HG03064 (cell line): ENCODE measurements at regions not wholly inside any gene's neighbourhood (a gene's known extent, or its start where the extent isn't known, plus 50 kb on each side); places are given as distances from the start of the nearest gene placed in this dataset.

Experiments
- ATAC-seq: cut with Tn5 transposase; IDR thresholded peaks from one replicate; pipeline ENCODE4 v1.9.1; 2021; ENCODE audit warnings: low read depth; ENCODE audit not compliant: unreplicated experiment

DNA sequence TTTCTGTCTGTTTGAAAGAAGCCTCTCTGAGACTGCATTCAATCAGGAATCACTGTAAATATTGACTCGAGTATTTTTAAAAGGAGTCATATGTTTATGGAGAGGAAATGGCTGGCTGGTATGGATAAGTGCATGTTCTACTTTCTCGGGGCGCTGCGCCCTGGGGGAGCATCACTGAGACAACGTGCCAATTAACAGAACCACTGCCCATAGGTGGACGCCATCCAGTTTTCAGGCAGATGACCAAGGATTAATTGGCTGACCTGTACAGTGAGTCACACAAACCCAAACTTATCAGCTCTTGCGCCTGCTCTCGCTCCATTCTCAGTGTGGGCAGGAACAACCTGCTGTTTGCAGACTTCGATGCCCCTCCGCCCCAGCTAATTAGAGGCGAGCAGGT is 571.2 kb downstream of the QKI start:
- ATAC-seq = no peak

DNA sequence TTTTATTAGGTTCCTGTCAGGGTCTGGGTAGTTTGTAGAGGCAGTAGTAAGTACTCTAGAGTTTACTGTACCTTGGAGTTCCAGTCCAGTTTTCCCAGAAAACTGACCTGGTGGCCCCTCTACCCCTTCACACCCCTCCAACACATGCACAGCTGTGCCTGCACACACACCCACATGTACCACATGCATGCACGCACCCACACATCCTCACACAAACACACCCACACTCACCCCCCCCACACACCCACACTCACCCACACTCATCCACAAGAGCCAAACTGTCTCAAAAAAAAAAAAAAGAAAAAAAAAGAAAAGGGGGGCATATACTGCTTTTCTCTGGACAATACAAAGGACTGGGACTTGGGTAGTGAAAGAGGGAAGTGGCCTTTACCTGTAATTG is 570.5 kb downstream of the QKI start:
- ATAC-seq = no peak

DNA sequence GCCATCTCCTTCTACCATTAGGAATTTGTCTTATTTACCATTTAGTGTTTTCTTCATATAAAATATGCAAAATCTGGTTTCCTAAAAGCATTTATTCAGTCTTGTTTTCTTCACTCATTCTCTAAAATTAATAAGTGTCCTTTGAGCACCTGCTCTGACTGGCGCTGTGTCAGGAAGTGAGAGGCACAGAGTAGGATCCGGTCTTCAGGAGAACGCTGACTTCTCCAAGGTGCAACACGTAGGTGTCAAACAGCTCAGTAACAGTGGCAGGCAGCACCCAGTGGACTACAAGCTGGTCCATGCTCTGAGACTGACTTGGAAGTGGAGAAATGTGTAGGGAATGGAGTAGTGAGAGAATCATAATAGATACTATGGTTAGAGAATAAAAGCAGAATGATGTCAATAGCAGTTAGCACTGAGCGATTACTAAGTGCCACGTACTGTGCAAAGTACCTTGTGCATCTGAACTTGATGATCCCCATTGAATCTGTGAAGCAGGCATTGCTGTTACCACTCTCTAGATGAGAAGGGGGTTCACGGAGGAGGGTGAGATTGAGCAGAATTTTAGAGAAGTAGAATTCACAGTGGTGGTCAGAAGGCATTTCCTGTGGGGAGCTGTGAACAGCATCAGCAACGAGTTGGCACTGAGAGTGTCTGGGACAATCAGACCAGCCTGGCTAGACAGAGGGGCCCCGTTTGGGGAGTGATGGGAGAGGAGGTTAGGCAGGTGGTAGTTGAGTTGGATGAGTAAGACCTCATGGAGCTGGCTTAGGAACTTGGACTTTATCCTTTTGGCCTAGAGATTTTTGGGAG is 569.8 kb downstream of the QKI start:
- no peak for ATAC-seq

DNA sequence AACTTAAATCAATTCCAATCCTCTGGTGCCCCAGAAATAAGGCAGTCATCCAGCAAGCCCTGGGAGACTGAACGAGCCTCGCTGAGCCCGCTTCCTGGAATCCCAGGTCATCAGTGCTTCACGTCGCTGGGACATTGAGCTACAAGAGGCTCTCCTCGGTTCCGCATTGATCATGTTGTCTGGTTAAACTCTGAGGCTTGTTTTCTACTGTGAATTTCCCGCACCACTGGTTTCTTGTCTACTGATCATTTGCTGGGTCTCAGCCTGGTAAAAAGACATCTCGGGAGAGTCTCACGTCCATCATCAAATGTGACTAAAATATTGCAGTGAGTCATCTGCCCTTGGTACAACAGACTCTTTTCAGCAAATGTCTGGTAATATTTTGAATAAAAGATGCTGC is 569.2 kb downstream of the QKI start:
- ATAC-seq = no peak

DNA sequence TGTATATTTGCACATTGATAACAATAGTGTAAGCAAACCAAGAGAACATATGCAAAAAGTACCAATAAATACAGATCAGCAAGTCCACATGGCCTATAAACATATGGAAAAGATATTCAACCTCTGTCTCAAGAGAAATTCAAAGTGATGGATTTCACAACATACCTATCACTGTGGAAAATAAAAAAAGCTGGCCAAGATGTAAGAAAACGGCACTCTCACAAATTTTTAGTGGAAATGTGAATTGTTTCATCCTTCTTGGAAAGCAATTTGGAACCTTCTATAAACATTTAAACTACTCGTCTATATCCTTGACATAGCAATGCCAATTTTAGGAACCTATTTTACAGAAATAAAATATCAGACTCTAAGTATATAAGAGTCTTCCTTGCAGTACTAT is 559.8 kb downstream of the QKI start:
- ATAC-seq = no peak

DNA sequence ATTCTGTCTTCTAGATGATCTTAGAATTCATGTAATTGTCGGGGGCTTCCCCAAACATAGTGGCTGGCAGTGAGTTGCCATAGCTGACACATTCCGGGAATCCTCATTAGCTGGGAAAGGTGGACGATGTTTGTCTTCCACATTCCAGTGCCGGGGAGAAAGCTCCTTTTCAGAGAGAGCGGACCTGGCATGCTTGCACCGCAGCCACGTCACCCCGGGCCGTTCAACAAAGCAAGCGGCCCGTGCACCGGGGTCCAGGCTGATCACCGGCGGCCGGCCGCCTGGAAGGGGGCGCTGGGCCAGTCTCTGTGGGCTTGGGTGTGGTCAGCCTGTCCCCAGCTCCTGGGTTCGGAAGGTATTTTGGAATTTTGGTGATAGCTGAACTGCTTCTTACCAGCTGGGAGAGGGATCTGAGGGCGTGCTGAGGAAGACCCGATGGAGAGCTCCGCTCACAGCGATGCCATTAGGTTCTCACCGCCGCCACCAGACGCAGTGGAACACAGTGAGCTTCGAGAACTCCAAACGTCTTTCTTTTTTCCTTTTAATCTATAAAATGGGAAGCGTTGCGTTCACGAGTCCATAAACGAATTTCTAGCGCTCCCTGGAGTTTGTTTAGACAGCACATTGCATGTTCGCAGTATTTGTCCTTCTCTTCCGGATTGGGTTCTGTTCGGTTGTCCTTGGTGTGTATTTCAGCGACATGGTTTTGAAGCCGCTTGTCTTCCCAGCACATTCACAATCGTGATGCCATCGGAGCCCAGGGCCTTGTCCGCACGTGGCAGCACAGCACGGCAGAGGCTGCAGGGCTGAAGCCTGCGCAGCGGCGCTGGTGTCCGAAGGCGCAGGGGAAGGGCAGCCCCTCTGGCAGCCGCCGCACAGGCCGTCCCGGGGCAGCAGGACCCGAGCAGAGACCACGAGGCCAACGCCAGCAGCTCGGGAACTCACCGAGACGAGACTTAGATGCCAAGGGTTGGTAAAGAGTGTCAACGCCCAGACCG is 557.6 kb downstream of the QKI start:
- no peak for ATAC-seq

DNA sequence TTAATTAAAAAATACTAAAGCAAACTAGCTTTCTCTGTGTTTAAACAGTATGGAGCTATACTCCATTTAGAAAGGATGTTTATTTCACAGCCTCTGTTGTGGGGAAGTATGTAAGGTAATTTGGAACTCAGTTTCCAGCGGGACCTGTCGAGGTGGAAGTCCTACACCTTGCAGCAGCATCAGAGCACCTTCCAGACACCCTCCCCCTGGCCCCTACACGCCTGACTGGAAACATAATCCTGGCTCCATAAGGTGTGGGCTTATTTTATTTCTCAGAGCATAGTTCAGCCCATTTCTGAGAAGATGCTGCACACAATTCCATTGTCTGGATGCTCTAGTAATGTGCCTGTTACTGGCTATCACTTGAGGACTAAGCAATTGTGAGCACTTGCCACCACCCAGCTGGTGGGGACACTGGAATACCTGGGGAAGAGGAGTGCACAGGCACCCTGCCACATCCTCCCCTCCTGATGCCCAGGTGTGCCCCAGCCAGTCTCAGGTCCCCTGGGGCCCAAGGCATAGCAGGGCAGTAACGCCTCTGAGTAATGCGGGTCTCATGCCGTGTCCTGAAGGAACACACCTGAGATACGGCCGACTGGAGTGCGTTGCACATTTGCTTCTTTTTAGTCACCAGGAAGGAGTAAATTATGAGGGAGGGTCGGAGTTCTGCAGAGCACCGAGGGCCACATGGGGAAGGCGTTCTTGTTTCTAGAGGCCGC is 556.5 kb downstream of the QKI start:
- ATAC-seq = no peak

DNA sequence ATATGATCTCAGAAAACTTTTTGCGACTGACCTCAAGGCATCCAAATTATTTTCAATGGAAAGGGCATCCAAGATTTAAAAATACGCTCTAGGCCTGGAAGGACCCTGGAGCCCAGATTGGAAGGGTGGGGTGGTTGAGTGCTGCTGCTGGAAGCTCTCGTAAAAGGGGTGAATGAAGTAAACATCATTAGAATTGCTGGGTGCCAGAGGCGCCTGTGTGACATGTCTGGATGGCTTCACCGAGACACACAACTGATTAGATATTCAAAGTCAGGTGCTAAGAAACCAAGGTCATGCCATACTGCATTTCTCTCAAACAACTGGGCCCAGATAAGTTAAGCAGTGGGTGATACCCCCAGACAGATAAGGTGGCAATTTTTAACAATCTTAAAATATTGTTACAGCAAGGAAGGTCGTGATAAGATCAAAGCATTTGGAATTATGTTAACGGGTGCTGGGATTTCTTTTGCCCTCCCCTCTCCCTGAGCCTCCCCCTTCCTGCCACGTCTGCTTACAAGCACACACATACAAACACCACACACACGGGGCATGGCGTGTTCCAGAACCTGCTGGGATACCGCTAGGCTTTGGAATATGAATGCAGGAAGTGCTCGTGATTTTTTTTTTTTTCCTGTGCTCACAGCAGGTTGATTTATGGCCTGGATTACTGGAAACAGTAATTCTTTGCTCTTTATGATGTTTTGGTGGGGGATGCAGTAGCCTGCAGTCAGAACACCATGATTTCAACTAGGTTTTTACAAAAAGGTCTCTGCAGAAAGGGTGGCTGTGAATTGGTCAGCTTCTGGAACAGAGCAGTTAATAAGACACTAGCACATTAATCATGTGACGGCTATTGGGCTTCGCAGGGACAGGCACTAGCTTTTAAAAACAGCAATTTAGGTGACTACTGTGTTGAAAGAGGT is 551.2 kb downstream of the QKI start:
- no peak for ATAC-seq

DNA sequence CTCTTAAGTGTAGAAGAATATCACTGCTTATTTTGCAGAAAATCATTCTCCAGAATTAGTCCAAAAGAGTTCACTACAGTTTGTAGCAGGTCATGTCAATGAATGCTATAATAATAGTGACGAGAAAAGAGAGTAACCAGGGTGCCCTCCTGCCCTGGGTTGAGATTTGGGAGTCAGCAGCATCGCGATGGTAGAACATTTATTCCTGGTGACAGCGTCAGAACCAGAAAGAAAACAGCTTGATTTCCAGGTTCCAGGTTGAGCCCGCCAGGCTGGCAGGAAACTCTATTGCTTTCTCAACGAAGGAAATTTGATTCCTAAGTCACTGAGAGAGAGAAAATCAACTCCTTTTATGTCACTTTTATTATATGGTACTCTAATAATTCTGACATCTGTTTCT is 550.3 kb downstream of the QKI start:
- no peak for ATAC-seq

DNA sequence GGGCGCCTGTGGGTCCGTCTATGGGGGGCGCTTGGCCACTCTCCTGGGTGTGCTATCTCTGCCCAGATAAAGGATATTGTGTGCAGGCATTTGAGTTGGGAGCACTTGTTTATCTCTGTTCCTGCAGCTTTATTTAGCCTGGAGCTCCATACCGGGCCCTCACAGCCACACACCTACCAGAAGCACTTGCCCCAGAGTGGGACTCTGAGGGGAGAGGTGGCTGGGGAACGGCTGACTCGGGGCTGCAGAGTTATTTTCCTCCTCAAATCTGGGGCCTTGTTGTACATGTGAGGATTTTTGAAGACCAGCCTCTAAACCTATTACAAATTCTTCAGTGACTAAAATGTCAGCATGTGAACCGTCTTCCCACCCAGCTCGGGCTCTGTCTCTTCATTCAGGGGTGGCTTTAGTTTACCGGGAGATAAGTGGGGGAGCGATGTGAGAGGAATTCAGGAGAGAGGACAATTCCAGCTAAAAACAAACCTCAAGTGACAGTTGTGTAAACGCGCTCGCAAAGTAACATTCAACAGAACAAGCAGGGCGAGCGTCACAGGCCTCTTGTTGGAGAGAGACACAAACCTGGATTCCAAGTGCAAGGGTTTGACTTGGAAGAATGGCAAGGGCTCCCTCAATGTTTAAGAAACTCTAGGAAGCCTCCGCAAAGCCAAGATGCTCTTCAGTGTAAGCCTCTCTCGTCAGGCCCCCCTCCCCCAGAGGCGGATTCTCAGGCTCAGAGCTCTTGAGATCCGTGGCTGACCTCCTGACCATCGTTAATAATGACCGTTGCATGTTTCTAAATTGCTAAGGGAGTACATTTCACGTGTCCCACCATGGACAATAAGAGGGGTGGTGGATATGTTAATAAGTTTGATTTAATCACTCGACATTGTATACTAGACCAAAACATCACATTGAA is 548.9 kb downstream of the QKI start:
- no peak for ATAC-seq

DNA sequence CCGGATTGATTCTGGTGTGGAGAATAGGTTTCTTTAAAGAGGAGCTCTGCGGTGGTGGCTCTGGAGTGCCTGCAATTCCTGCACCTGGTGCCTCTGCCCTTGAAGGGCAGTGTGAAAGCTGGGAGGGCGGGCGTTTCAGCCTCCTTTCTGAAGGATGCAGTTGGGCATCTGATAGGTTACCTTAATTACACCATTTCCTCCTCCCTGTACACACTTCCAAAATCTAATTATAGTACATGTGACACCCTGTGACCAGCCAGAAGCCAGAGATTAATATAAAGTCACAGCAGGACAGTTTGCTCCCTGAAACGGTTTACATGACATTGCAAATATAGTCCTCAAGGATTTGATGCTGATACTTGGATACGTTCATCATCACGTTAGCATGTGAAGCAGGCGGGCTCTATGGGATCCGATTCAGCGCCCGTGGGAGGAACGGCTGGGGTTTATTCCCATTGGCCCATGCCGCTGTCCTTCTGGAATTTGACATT is 548.2 kb downstream of the QKI start:
- no peak for ATAC-seq

DNA sequence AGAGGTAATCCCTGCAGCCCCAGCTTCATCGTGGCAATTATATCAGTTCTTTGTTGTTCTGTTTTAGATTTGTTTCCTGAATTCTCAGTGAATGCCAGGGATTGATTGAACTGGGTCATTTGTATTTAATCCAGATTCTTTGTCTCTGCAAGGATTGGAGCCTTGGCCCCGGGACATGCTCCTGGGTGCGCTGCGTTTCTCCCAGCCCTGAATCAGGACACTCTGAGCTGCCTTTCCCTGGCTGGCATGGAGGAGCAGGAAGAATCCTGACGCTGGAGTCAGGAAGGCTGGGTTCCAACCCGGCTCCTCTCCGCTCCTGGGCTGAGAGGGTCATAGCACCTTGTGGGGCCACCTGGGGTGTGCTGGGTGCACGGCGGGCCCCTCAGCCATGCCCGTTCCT is 545.6 kb downstream of the QKI start:
- no peak for ATAC-seq

DNA sequence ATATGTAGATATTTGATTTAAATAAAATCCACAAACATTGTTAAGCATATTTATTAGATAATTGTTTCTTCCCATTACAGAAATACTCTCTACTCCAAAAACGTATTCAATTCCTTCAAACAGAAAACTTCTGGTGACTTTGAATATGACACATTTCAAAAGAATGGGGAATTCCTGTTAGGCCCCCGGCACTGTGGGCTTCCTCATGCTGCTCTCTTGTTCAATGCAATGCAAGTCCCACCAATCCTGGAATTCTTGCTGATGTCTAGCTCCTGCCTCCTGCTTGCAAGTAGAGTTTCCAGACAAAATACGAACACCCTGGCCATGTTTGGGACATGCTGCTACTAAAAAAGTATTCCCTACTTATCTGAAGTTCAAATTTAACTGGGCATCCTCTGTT is 544.1 kb downstream of the QKI start:
- ATAC-seq = no peak

DNA sequence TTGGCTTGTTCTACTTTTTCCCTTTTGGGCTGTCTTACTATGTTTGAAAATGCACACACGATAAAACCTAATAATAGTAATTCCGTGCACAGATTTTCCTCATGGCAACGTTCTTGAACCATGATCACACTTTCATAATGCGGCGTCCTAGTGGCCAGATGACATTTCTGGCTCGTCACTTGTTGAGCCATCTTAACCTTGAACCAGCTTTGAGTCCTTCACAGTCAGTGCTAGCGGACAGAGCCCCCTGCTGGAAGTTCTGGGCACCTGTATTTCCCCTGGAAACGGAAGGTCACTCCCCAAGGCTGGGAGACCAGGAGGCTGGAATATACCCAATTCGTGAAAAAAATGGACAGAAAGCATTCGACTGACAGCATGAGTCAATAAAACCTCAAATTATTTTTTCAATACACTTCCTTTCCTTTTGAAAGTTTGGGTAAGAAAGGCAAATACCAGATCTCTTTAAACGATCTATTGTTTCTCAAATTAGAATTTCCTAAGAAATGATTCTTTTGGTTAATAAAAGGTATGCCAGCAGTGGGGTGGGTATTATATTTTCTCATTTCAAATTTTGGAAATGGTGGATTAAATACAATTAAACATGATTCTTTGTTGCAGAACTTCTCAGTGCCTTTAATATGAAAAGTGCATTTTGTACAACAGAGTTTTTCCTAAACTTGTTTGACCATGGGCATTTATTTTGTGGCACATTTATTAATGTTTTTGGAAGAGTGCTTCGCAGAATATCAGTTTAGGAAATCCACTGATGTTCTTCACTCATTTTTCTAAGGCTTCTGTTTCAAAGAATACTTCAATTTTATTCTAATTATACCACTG is 542.3 kb downstream of the QKI start:
- peak; percentile 97 for ATAC-seq

DNA sequence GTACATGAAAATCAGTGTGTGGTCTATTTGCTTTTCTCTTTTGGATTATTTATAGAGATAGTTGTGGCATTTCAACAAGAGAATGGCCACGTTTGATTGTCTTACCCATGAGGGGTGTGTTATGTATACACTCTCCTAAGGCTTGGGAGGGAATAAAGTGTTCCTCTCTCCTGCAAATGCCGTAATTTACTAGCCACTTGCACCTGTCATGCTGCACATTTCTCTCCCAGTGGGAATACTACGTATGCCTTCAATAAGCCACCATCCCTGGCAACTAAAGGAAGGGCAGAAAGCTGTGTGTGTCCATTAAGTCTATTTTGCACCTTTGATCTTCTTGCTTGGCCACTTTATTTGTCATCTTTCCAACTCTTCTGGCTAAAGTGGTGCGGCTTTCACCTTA is 541.2 kb downstream of the QKI start:
- no peak for ATAC-seq

DNA sequence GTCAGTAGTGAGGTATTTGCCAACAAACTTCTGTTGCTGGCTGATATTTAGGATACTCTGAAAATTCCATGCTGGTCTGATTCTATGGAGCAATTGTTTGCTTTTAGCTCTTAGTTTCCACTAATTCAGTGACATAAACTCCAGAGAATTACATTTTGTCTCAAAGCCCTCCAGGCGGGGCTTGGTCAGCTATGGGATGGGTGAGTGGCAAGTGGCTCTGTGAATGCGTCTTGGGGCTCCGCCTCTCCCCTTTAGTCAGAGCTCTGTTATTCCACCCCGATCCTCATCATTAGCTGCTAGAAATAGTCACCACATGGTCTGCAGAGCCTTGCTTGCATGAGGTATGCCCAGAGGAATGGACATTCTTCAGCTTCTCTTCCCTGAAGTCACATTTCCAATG is 540.6 kb downstream of the QKI start:
- ATAC-seq = no peak

DNA sequence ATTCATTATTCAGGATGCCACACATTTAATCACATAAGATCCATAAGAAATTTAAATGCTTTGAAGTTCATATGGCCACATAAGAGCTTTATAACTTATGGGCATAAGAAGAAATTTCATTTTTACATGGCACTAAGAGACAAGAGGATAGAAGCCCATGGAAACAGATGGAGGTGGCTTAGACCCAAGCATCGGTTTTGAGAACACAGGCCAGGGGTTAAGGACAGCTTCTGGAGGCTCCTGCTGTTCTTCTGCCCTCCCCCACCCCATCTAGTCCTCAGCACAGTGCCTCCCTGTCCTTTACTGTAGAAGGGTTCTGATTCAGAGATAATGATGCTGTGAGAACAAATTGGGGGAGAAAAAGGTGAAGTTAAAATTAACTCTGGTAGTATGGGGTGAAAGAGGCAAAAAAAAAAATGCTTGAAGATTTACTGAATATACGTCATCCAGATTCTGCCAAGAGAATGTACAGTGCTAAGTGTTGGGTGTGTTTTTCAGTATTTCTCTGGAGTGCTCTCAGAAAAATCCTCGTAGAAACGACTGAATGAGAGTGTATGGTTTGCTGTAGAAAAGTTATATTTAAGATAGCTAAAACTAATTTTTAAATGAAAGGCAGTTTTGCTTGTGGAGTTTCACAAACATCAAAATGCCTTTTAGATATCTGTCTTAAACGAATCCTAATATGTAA is 539.7 kb downstream of the QKI start:
- ATAC-seq = no peak
